ENCODE measurements at regions not wholly inside any gene's neighbourhood (a gene's known extent, or its start where the extent isn't known, plus 50 kb on each side); places are given as distances from the start of the nearest gene placed in this dataset.

GRCh38 chr1:163596541-163597258 is 274.9 kb downstream of the NUF2 start:
- ATAC-seq, result no peak

GRCh38 chr1:163604321-163604720 is 282.6 kb downstream of the NUF2 start:
- Histone ChIP-seq H3K9me3 (no peaks in the 10 kb centered on the region), H3K4me3 (no peak overlapping the region), H3K4me1 (no peaks in the 10 kb centered on the region), H3K27ac (no peak overlapping the region), H3K36me3 (no peaks in the 10 kb centered on the region), H3K27me3 (no peaks in the 10 kb centered on the region)
- TF ChIP-seq CTCF (IDR thresholded peaks at IDR 0.05 in 4 of 5, conservative IDR thresholded peaks at IDR 0.05 in 1 of 5) (no peak), POLR2A (IDR thresholded peaks at IDR 0.05) (no peak)
- in situ Hi-C loops (cut with MboI; ENCODE audit: low sequenced_read_pairs in 4 of 4) (no loop called here), intact Hi-C loops (cut with DNase I; ENCODE audit: low total_unique reads) (no loop called here)
- ATAC-seq (no peak), DNase-seq (no peak)

More at GRCh38 chr1:163596541-163597258, 274.9 kb downstream of the NUF2 start:
- TF ChIP-seq CTCF (IDR thresholded peaks at IDR 0.05 in 4 of 5, conservative IDR thresholded peaks at IDR 0.05 in 1 of 5) (no peak), POLR2A (IDR thresholded peaks at IDR 0.05) (no peak)
- no peaks in the 10 kb centered on the region for H3K36me3 ChIP-seq
- H3K27ac ChIP-seq, result no peak overlapping the region
- intact Hi-C loops (cut with DNase I; ENCODE audit: low total_unique reads), result no loop called here
- DNase-seq, result no peak
- H3K4me1 ChIP-seq, result no peaks in the 10 kb centered on the region
- H3K9me3 ChIP-seq, result no peaks in the 10 kb centered on the region
- in situ Hi-C loops (cut with MboI; ENCODE audit: low sequenced_read_pairs in 4 of 4), result no loop called here
- H3K27me3 ChIP-seq, result no peaks in the 10 kb centered on the region
- no peak overlapping the region for H3K4me3 ChIP-seq

- ATAC-seq, result no peak
- Histone ChIP-seq H3K4me1 (no peaks in the 10 kb centered on the region), H3K9me3 (no peaks in the 10 kb centered on the region), H3K36me3 (no peaks in the 10 kb centered on the region), H3K27ac (no peak overlapping the region), H3K27me3 (no peaks in the 10 kb centered on the region), H3K4me3 (no peak overlapping the region)
- no peak for TF ChIP-seq CTCF (IDR thresholded peaks at IDR 0.05 in 4 of 5, conservative IDR thresholded peaks at IDR 0.05 in 1 of 5)
- TF ChIP-seq POLR2A (IDR thresholded peaks at IDR 0.05), result no peak
- no peak for DNase-seq
- in situ Hi-C loops (cut with MboI; ENCODE audit: low sequenced_read_pairs in 4 of 4) (no loop called here), intact Hi-C loops (cut with DNase I; ENCODE audit: low total_unique reads) (no loop called here)
Measured at GRCh38 chr1:163604896-163605295, 283.1 kb downstream of the NUF2 start.

- H3K36me3 ChIP-seq, result no peaks in the 10 kb centered on the region
- intact Hi-C loops (cut with DNase I; ENCODE audit: low total_unique reads), result no loop called here
- in situ Hi-C loops (cut with MboI; ENCODE audit: low sequenced_read_pairs in 4 of 4), result no loop called here
- H3K9me3 ChIP-seq, result no peaks in the 10 kb centered on the region
- DNase-seq (no peak), ATAC-seq (no peak)
- TF ChIP-seq POLR2A (IDR thresholded peaks at IDR 0.05), result no peak
- no peak for TF ChIP-seq CTCF (IDR thresholded peaks at IDR 0.05 in 4 of 5, conservative IDR thresholded peaks at IDR 0.05 in 1 of 5)
- H3K27me3 ChIP-seq, result no peaks in the 10 kb centered on the region
- no peaks in the 10 kb centered on the region for H3K4me1 ChIP-seq
- H3K27ac ChIP-seq, result no peak overlapping the region
- no peak overlapping the region for H3K4me3 ChIP-seq
Measured at GRCh38 chr1:163608979-163609378, 287.2 kb downstream of the NUF2 start.

- no peak for DNase-seq
- Histone ChIP-seq H3K4me1 (no peaks in the 10 kb centered on the region), H3K4me3 (no peak overlapping the region), H3K36me3 (no peaks in the 10 kb centered on the region), H3K27ac (no peak overlapping the region), H3K27me3 (no peaks in the 10 kb centered on the region), H3K9me3 (no peaks in the 10 kb centered on the region)
- intact Hi-C loops (cut with DNase I; ENCODE audit: low total_unique reads), result no loop called here
- no peak for ATAC-seq
- in situ Hi-C loops (cut with MboI; ENCODE audit: low sequenced_read_pairs in 4 of 4), result no loop called here
- TF ChIP-seq POLR2A (IDR thresholded peaks at IDR 0.05), result no peak
- no peak for TF ChIP-seq CTCF (IDR thresholded peaks at IDR 0.05 in 4 of 5, conservative IDR thresholded peaks at IDR 0.05 in 1 of 5)
Measured at GRCh38 chr1:163609858-163610257, 288.1 kb downstream of the NUF2 start.

Data from gastrocnemius medialis (tissue), 4 donors.